GM12873 (cell line): ENCODE measurements at regions not wholly inside any gene's neighbourhood (a gene's known extent, or its start where the extent isn't known, plus 50 kb on each side); places are given as distances from the start of the nearest gene placed in this dataset.

ENCODE experiments used
- CTCF ChIP-seq: IDR thresholded peaks from 2 replicates; pipeline ENCODE4 v1.5.1; 2012; ENCODE audit warnings: low read depth, mild to moderate bottlenecking, moderate library complexity, low read length, control low read depth; ENCODE audit not compliant: insufficient read depth; ENCODE audit errors: missing control alignments

DNA sequence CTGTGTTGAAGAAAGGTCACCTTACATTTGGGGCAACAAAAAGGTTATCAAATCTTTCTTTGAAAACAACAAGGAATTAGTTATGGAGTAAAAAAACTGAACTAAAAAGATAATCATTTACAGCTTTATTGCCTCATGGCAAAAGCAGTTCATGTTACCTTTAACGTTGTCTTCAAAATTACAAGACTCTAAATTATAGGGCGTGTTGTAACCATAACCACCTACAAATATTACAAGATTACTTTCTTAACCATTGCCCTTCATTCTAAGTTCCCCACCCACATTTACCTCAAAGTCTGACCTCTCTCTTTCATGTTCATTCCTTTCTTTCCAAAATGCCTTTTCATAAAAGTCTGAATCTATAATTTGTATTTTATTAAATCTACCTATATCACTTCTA, 74.6 kb upstream of the LRATD1 start:
- TF ChIP-seq CTCF = no peak

- TF ChIP-seq CTCF = no peak
Measured at GRCh38 chr2:14558335-14558919, 74.1 kb upstream of the LRATD1 start.

GRCh38 chr2:14560716-14561115, 71.8 kb upstream of the LRATD1 start:
- TF ChIP-seq CTCF = no peak

- TF ChIP-seq CTCF = no peak
Measured at GRCh38 chr2:14563324-14563723, 69.2 kb upstream of the LRATD1 start.

GRCh38 chr2:14565666-14566065, 66.9 kb upstream of the LRATD1 start:
- no peak for TF ChIP-seq CTCF

- TF ChIP-seq CTCF = no peak
Measured at GRCh38 chr2:14567561-14567960, 65.0 kb upstream of the LRATD1 start.

GRCh38 chr2:14569294-14569693, 63.2 kb upstream of the LRATD1 start:
- no peak for TF ChIP-seq CTCF
